ENCODE measurements at regions not wholly inside any gene's neighbourhood (a gene's known extent, or its start where the extent isn't known, plus 50 kb on each side); places are given as distances from the start of the nearest gene placed in this dataset.

DNA sequence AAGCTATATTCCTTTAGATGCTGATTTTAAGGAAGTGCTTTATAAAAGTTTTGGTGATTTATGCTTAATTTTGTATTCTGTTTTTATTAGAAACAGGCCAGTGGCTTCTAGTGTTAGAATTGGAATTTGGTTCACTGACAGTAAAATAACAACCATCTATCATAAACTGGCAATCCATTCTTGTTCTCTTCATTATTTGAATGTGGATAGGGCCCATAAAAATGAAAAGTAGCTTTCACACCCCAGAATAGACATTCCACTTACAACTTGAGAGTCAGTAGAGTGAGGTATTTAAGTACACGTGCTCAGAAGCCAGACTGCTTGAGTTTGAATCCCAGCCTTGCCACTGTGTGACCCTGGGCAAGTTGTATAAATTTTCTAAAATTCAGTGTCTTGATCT is 232.4 kb upstream of the CTSO start:
- ChIA-PET CTCF (no interaction called here), RAD21 (ENCODE audit: low non-redundant PET in 1 of 2, low total read pairs in 2 of 2, uncharacterized antibody in 2 of 2, unreplicated experiment in 2 of 2) (interaction anchor here in 1 of 2 experiments (0.7 kb wide), 1 partner anchor 522 kb away, joined by 3 read pairs; no protein-coding TSS in a partner anchor), POLR2A (no interaction called here)
- H3K4me2 ChIP-seq (ENCODE audit: low read length): no peak overlapping the region
- TF ChIP-seq CEBPB (IDR thresholded peaks at IDR 0.05; ENCODE audit: low read depth) (no peak), FOSL1 (IDR thresholded peaks at IDR 0.05; ENCODE audit: low read depth) (no peak), EZH2 (IDR thresholded peaks at IDR 0.05) (no peak), ZBTB33 (IDR thresholded peaks at IDR 0.05; ENCODE audit: extremely low read depth, insufficient replicate concordance, low read length) (no peak), POLR2AphosphoS5 (IDR thresholded peaks at IDR 0.05; ENCODE audit: low read depth, low read length) (no peak), YY1 (IDR thresholded peaks at IDR 0.05; ENCODE audit: extremely low read depth, insufficient replicate concordance, low read depth, low read length) (no peak)
- no peaks in the 10 kb centered on the region for H3K4me1 ChIP-seq (ENCODE audit: control insufficient read depth in 1 of 2, insufficient read depth in 2 of 2, low read length in 2 of 2)
- H3K9me3 ChIP-seq (ENCODE audit: control insufficient read depth in 1 of 2, insufficient read depth in 1 of 2, low read depth in 1 of 2, low read length in 2 of 2): no peaks in the 10 kb centered on the region
- no peak overlapping the region for H3K27ac ChIP-seq (ENCODE audit: low read depth, low read length)
- no peaks in the 10 kb centered on the region for H3K79me2 ChIP-seq (ENCODE audit: insufficient read depth, low read length)
- H3K36me3 ChIP-seq (ENCODE audit: control insufficient read depth in 1 of 2, insufficient read depth in 2 of 2, low read length in 2 of 2): no peaks in the 10 kb centered on the region
- ATAC-seq: no peak
- no peak overlapping the region for H3K9ac ChIP-seq (ENCODE audit: low read length)
- H3K4me3 ChIP-seq (replicated peaks in 1 of 2; ENCODE audit: low read depth in 1 of 2, low read length in 2 of 2): no peak overlapping the region
- no peaks in the 10 kb centered on the region for H3K9me2 ChIP-seq (ENCODE audit: insufficient read depth)
- BruUV-seq (replicated peaks): no TSS peak
- no peak overlapping the region for H2AFZ ChIP-seq (ENCODE audit: low read depth, low read length, poor library complexity, severe bottlenecking)
- no peaks in the 10 kb centered on the region for H4K20me1 ChIP-seq (ENCODE audit: insufficient read depth)
- no peaks in the 10 kb centered on the region for H3K27me3 ChIP-seq (ENCODE audit: insufficient read depth, low read length)
- no peak for DNase-seq (ENCODE audit: low read depth, low spot score)
- intact Hi-C loops (cut with micrococcal nuclease): no loop called here

GRCh38 chr4:156185514-156186055 is 231.9 kb upstream of the CTSO start:
- H3K9me3 ChIP-seq (ENCODE audit: control insufficient read depth in 1 of 2, insufficient read depth in 1 of 2, low read depth in 1 of 2, low read length in 2 of 2): no peaks in the 10 kb centered on the region
- H3K4me2 ChIP-seq (ENCODE audit: low read length): no peak overlapping the region
- ChIA-PET CTCF (no interaction called here), RAD21 (ENCODE audit: low non-redundant PET in 1 of 2, low total read pairs in 2 of 2, uncharacterized antibody in 2 of 2, unreplicated experiment in 2 of 2) (no interaction called here), POLR2A (no interaction called here)
- TF ChIP-seq ZBTB33 (IDR thresholded peaks at IDR 0.05; ENCODE audit: extremely low read depth, insufficient replicate concordance, low read length) (no peak), EZH2 (IDR thresholded peaks at IDR 0.05) (no peak), CBX3 (IDR thresholded peaks at IDR 0.05; ENCODE audit: low read depth) (no peak), ELF1 (IDR thresholded peaks at IDR 0.05; ENCODE audit: borderline replicate concordance, low read depth) (no peak), SRF (IDR thresholded peaks at IDR 0.05; ENCODE audit: low read depth) (no peak), FOSL1 (IDR thresholded peaks at IDR 0.05; ENCODE audit: low read depth) (no peak)
- TF ChIP-seq, protein P1, sequence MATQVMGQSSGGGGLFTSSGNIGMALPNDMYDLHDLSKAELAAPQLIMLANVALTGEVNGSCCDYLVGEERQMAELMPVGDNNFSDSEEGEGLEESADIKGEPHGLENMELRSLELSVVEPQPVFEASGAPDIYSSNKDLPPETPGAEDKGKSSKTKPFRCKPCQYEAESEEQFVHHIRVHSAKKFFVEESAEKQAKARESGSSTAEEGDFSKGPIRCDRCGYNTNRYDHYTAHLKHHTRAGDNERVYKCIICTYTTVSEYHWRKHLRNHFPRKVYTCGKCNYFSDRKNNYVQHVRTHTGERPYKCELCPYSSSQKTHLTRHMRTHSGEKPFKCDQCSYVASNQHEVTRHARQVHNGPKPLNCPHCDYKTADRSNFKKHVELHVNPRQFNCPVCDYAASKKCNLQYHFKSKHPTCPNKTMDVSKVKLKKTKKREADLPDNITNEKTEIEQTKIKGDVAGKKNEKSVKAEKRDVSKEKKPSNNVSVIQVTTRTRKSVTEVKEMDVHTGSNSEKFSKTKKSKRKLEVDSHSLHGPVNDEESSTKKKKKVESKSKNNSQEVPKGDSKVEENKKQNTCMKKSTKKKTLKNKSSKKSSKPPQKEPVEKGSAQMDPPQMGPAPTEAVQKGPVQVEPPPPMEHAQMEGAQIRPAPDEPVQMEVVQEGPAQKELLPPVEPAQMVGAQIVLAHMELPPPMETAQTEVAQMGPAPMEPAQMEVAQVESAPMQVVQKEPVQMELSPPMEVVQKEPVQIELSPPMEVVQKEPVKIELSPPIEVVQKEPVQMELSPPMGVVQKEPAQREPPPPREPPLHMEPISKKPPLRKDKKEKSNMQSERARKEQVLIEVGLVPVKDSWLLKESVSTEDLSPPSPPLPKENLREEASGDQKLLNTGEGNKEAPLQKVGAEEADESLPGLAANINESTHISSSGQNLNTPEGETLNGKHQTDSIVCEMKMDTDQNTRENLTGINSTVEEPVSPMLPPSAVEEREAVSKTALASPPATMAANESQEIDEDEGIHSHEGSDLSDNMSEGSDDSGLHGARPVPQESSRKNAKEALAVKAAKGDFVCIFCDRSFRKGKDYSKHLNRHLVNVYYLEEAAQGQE (IDR thresholded peaks at IDR 0.05; ENCODE audit: low read depth): no peak
- DNase-seq (ENCODE audit: low read depth, low spot score) (no peak), ATAC-seq (no peak)
- no peaks in the 10 kb centered on the region for H3K4me1 ChIP-seq (ENCODE audit: control insufficient read depth in 1 of 2, insufficient read depth in 2 of 2, low read length in 2 of 2)
- no peaks in the 10 kb centered on the region for H4K20me1 ChIP-seq (ENCODE audit: insufficient read depth)
- H3K4me3 ChIP-seq (replicated peaks in 1 of 2; ENCODE audit: low read depth in 1 of 2, low read length in 2 of 2): no peak overlapping the region
- H3K27me3 ChIP-seq (ENCODE audit: insufficient read depth, low read length): no peaks in the 10 kb centered on the region
- intact Hi-C loops (cut with micrococcal nuclease): no loop called here
- no peaks in the 10 kb centered on the region for H3K36me3 ChIP-seq (ENCODE audit: control insufficient read depth in 1 of 2, insufficient read depth in 2 of 2, low read length in 2 of 2)
- no peaks in the 10 kb centered on the region for H3K79me2 ChIP-seq (ENCODE audit: insufficient read depth, low read length)
- BruUV-seq (replicated peaks): no TSS peak
- H3K27ac ChIP-seq (ENCODE audit: low read depth, low read length): no peak overlapping the region
- H2AFZ ChIP-seq (ENCODE audit: low read depth, low read length, poor library complexity, severe bottlenecking): no peak overlapping the region
- H3K9me2 ChIP-seq (ENCODE audit: insufficient read depth): no peaks in the 10 kb centered on the region
- no peak overlapping the region for H3K9ac ChIP-seq (ENCODE audit: low read length)

All from HCT116 (cell line).